Fibroblast of lung (primary cell): ENCODE measurements at regions not wholly inside any gene's neighbourhood (a gene's known extent, or its start where the extent isn't known, plus 50 kb on each side); places are given as distances from the start of the nearest gene placed in this dataset.

Source experiments
- CTCF ChIP-seq, 2 donors: IDR thresholded peaks in 1 of 2; conservative IDR thresholded peaks in 1 of 2; 1 replicate in 1 of 2; 2 replicates in 1 of 2; pipeline ENCODE4 v1.5.1; 2011 to 2012; ENCODE audit warnings: low read length in 2 of 2, control low read depth in 1 of 2, inconsistent platforms in 1 of 2, low read depth in 1 of 2, mild to moderate bottlenecking in 1 of 2
- EZH2 ChIP-seq: IDR thresholded peaks from 2 replicates; pipeline ENCODE4 v1.5.1; 2012; ENCODE audit warnings: low read length, control low read depth, mild to moderate bottlenecking; ENCODE audit errors: missing control alignments

GRCh38 chr2:220745682-220746081 lies 826.4 kb downstream of the EPHA4 start:
- TF ChIP-seq CTCF (conservative IDR thresholded peaks at IDR 0.05 in 1 of 2, IDR thresholded peaks at IDR 0.05 in 1 of 2; ENCODE audit: low read depth in 1 of 2, low read length in 2 of 2) (no peak), EZH2 (no peak)
